Esophagus muscularis mucosa (tissue), 3 donors: ENCODE measurements at regions not wholly inside any gene's neighbourhood (a gene's known extent, or its start where the extent isn't known, plus 50 kb on each side); places are given as distances from the start of the nearest gene placed in this dataset.

ENCODE experiments used
- POLR2AphosphoS5 ChIP-seq, 2 donors: sonication (generic); formaldehyde crosslinking; IDR thresholded peaks; one replicate each; pipeline ENCODE4 v1.6.1; 2017; ENCODE audit warnings: antibody characterized with exemption in 2 of 2
- TF ChIP-seq, protein P1 (sequence below), 3 experiments: fragments of 200-600 bp in 2 of 3; fragments of 450-650 bp in 1 of 3; sonication (generic) in 2 of 3; IDR thresholded peaks; one replicate each; pipeline ENCODE4 v1.5.1; 2017 to 2019; ENCODE audit warnings: antibody characterized with exemption in 3 of 3, mild to moderate bottlenecking in 2 of 3, moderate library complexity in 1 of 3

DNA sequence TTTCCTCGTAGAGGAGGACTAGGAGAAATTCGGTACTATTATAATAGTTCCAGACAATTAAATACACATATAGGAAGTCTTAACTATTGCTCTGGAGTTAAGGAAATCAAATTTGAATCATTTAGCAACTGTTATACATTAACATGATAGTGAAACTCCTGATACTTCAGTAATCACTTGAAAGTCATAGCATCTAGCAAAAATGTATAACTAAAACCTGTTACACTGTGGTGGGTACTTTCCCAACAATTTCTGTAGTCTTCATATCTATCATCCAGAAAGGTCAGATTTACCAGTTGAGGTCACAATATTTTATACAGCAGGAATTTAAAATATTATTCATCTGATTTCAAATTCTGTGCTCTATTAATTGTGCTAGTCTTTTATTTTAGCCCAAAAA is 669.6 kb upstream of the PCDH10 start:
- TF ChIP-seq POLR2AphosphoS5 (IDR thresholded peaks at IDR 0.05) = no peak
- TF ChIP-seq, protein P1, sequence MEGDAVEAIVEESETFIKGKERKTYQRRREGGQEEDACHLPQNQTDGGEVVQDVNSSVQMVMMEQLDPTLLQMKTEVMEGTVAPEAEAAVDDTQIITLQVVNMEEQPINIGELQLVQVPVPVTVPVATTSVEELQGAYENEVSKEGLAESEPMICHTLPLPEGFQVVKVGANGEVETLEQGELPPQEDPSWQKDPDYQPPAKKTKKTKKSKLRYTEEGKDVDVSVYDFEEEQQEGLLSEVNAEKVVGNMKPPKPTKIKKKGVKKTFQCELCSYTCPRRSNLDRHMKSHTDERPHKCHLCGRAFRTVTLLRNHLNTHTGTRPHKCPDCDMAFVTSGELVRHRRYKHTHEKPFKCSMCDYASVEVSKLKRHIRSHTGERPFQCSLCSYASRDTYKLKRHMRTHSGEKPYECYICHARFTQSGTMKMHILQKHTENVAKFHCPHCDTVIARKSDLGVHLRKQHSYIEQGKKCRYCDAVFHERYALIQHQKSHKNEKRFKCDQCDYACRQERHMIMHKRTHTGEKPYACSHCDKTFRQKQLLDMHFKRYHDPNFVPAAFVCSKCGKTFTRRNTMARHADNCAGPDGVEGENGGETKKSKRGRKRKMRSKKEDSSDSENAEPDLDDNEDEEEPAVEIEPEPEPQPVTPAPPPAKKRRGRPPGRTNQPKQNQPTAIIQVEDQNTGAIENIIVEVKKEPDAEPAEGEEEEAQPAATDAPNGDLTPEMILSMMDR (IDR thresholded peaks at IDR 0.05) = no peak
